ENCODE measurements at regions not wholly inside any gene's neighbourhood (a gene's known extent, or its start where the extent isn't known, plus 50 kb on each side); places are given as distances from the start of the nearest gene placed in this dataset.

GRCh38 chr10:78457804-78458482 lies 424.3 kb downstream of the RPS24 start:
- POLR2A ChIA-PET: no interaction called here
- Histone ChIP-seq H3K36me3 (ENCODE audit: control insufficient read depth in 1 of 2, insufficient read depth in 2 of 2, low read length in 2 of 2) (no peaks in the 10 kb centered on the region), H3K4me3 (replicated peaks in 1 of 2; ENCODE audit: low read depth in 1 of 2, low read length in 2 of 2) (no peak overlapping the region), H3K4me2 (ENCODE audit: low read length) (no peak overlapping the region), H3K27ac (ENCODE audit: low read depth, low read length) (no peak overlapping the region), H2AFZ (ENCODE audit: low read depth, low read length, poor library complexity, severe bottlenecking) (no peak overlapping the region), H3K9ac (ENCODE audit: low read length) (no peak overlapping the region), H3K79me2 (ENCODE audit: insufficient read depth, low read length) (no peaks in the 10 kb centered on the region), H3K27me3 (ENCODE audit: insufficient read depth, low read length) (peaks cover 14% of the 10 kb centered on the region; the same call in 1 of the 2 replicates), H3K9me3 (ENCODE audit: control insufficient read depth in 1 of 2, insufficient read depth in 1 of 2, low read depth in 1 of 2, low read length in 2 of 2) (no peaks in the 10 kb centered on the region), H4K20me1 (ENCODE audit: insufficient read depth) (no peaks in the 10 kb centered on the region), H3K9me2 (ENCODE audit: insufficient read depth) (no peaks in the 10 kb centered on the region), H3K4me1 (ENCODE audit: control insufficient read depth in 1 of 2, insufficient read depth in 2 of 2, low read length in 2 of 2) (0 out of 4 replicates have a peak, but pooled peaks cover 0 to 3% of the 10 kb centered on the region in 2 experiments)
- CTCF ChIA-PET: no interaction called here
- no TSS peak for BruUV-seq (replicated peaks)
- ATAC-seq (no peak), DNase-seq (ENCODE audit: low read depth, low spot score) (no peak)
- RAD21 ChIA-PET (ENCODE audit: low non-redundant PET in 1 of 2, low total read pairs in 2 of 2, uncharacterized antibody in 2 of 2, unreplicated experiment in 2 of 2): no interaction called here
- intact Hi-C loops (cut with micrococcal nuclease): no loop called here
- no peak for TF ChIP-seq SRF (IDR thresholded peaks at IDR 0.05; ENCODE audit: low read depth)
- TF ChIP-seq CEBPB (IDR thresholded peaks at IDR 0.05; ENCODE audit: low read depth): no peak
- TF ChIP-seq ELF1 (IDR thresholded peaks at IDR 0.05; ENCODE audit: borderline replicate concordance, low read depth): no peak
- TF ChIP-seq POLR2A (IDR thresholded peaks at IDR 0.05; ENCODE audit: borderline replicate concordance, extremely low read depth, insufficient read depth, insufficient read length): no peak
- no peak for TF ChIP-seq FOSL1 (IDR thresholded peaks at IDR 0.05; ENCODE audit: low read depth)
- no peak for TF ChIP-seq TCF7L2 (IDR thresholded peaks at IDR 0.05; ENCODE audit: borderline replicate concordance, extremely low read depth, insufficient read depth, insufficient read length)
- no peak for TF ChIP-seq EGR1 (IDR thresholded peaks at IDR 0.05; ENCODE audit: low read depth)
- TF ChIP-seq EZH2phosphoT487 (IDR thresholded peaks at IDR 0.05; ENCODE audit: borderline replicate concordance): no peak
- no peak for TF ChIP-seq CTCF (IDR thresholded peaks at IDR 0.05 in 2 of 3, conservative IDR thresholded peaks at IDR 0.05 in 1 of 3; ENCODE audit: borderline replicate concordance in 1 of 3, insufficient read depth in 1 of 3, low read depth in 2 of 3, low read length in 2 of 3)
- no peak for TF ChIP-seq RAD21 (IDR thresholded peaks at IDR 0.05; ENCODE audit: low read depth)
- TF ChIP-seq ZNF274 (IDR thresholded peaks at IDR 0.05; ENCODE audit: low read depth, low read length): no peak
- no peak for TF ChIP-seq YY1 (IDR thresholded peaks at IDR 0.05; ENCODE audit: extremely low read depth, insufficient replicate concordance, low read depth, low read length)
- TF ChIP-seq JUND (IDR thresholded peaks at IDR 0.05): no peak
- no peak for TF ChIP-seq EZH2 (IDR thresholded peaks at IDR 0.05)
- no peak for TF ChIP-seq SIN3A (IDR thresholded peaks at IDR 0.05; ENCODE audit: low read depth)
- no peak for TF ChIP-seq SP1 (IDR thresholded peaks at IDR 0.05; ENCODE audit: low read depth)
- TF ChIP-seq CBX3 (IDR thresholded peaks at IDR 0.05; ENCODE audit: low read depth): no peak

Measured in HCT116 (cell line).